ENCODE measurements at regions not wholly inside any gene's neighbourhood (a gene's known extent, or its start where the extent isn't known, plus 50 kb on each side); places are given as distances from the start of the nearest gene placed in this dataset.

- DNase-seq (ENCODE audit: extremely low read depth in 1 of 4, low spot score in 3 of 4): no peak
These were observed 120.2 kb upstream of the ESRRG start for GRCh38 chr1:216843409-216843808.

More at GRCh38 chr1:216843409-216843808, 120.2 kb upstream of the ESRRG start:
- Histone ChIP-seq H3K9me3 (replicated peaks; ENCODE audit: control insufficient read depth, insufficient read depth, low read depth, low read length) (no peaks in the 10 kb centered on the region), H3K4me3 (no peak overlapping the region), H2AFZ (ENCODE audit: low read depth, low read length) (no peak overlapping the region), H3K9ac (ENCODE audit: insufficient read depth in 1 of 2, low read depth in 2 of 2, low read length in 2 of 2) (no peak overlapping the region), H3K9me1 (ENCODE audit: control insufficient read depth, insufficient read depth, low read length) (no peaks in the 10 kb centered on the region), H3K4me2 (ENCODE audit: insufficient read depth, low read length) (no peak overlapping the region), H3K36me3 (ENCODE audit: control insufficient read depth, insufficient read depth, low read length) (no peaks in the 10 kb centered on the region), H3K4me1 (replicated peaks in 1 of 2; ENCODE audit: control insufficient read depth in 2 of 2, insufficient read depth in 2 of 2, low read length in 2 of 2) (no peaks in the 10 kb centered on the region), H3K79me2 (ENCODE audit: control insufficient read depth, insufficient read depth, low read length) (no peaks in the 10 kb centered on the region), H3K27me3 (ENCODE audit: control insufficient read depth in 2 of 2, insufficient read depth in 2 of 2, low read length in 2 of 2) (no peaks in the 10 kb centered on the region), H3K27ac (ENCODE audit: extremely low read depth, low read depth, low read length) (no peak overlapping the region), H4K20me1 (replicated peaks; ENCODE audit: control insufficient read depth, insufficient read depth, low read length) (no peaks in the 10 kb centered on the region)
- in situ Hi-C loops (cut with MboI) (no loop called here), intact Hi-C loops (cut with micrococcal nuclease) (no loop called here)
- ChIA-PET CTCF (ENCODE audit: low intra/inter-chr PET ratio) (no interaction called here), POLR2A (no interaction called here)
- ATAC-seq (no peak), FAIRE-seq (no peak)
- TF ChIP-seq C11orf30 (IDR thresholded peaks at IDR 0.05; ENCODE audit: low read depth) (no peak), ZBTB49 (CRISPR knock-in tag; IDR thresholded peaks at IDR 0.05; ENCODE audit: borderline replicate concordance) (no peak), PRPF4 (IDR thresholded peaks at IDR 0.05; ENCODE audit: insufficient read depth, low read depth, low read length, poor library complexity, severe bottlenecking) (no peak), ZNF780A (CRISPR knock-in tag; IDR thresholded peaks at IDR 0.05) (no peak), ZNF785 (CRISPR knock-in tag; IDR thresholded peaks at IDR 0.05) (no peak), ZNF717 (CRISPR knock-in tag; IDR thresholded peaks at IDR 0.05) (no peak), NFE2L1 (tag; IDR thresholded peaks at IDR 0.05; ENCODE audit: borderline replicate concordance, low read depth) (no peak), BRCA1 (IDR thresholded peaks at IDR 0.05) (no peak), BRCA1 (CRISPR knock-in tag; IDR thresholded peaks at IDR 0.05) (no peak), KAT8 (IDR thresholded peaks at IDR 0.05; ENCODE audit: low read depth) (no peak), NBN (IDR thresholded peaks at IDR 0.05; ENCODE audit: low read depth) (no peak), GABPB2 (CRISPR knock-in tag; conservative IDR thresholded peaks at IDR 0.05) (no peak), TCF15 (CRISPR knock-in tag; IDR thresholded peaks at IDR 0.05) (no peak), ZBTB33 (CRISPR knock-in tag; IDR thresholded peaks at IDR 0.05) (no peak)
- no TSS peak for BruUV-seq (replicated peaks)
- WGBS (ENCODE audit: insufficient coverage, low coverage, missing lambda C conversion rate): 5% methylated on average over 5 of the region's 5 CpGs
